IMR-90 (cell line): ENCODE measurements at regions not wholly inside any gene's neighbourhood (a gene's known extent, or its start where the extent isn't known, plus 50 kb on each side); places are given as distances from the start of the nearest gene placed in this dataset.

ENCODE experiments used
- ATAC-seq: fragments of 200-7000 bp; cut with Tn5 transposase; 2 replicates; pipeline ENCODE4 v1.9.1; 2020; ENCODE audit warnings: low read depth, mild to moderate bottlenecking, moderate library complexity
- BruUV-seq: library from RNA; stranded (reverse); fragments of 400-500 nt; replicated peaks from 2 replicates; lab custom pipeline; 2021; lab: Mats Ljungman, UMichigan
- CTCF ChIA-PET: fragments of 300-600 bp; formaldehyde crosslinking; extraction: SDS; loops from one replicate; lab custom pipeline; 2021; ENCODE audit warnings: antibody characterized with exemption; lab: Yijun Ruan, JAX
- POLR2A ChIA-PET: fragments of 300-600 bp; sonication (Branson Sonifier 250); formaldehyde crosslinking; loops from one replicate; lab custom pipeline; 2022; ENCODE audit warnings: antibody characterized with exemption; ENCODE audit not compliant: unreplicated experiment; lab: Charles Lee
- DNase-seq: peaks from one replicate; pipeline ENCODE4 v3.0.0; 2013
- H2AFZ ChIP-seq: replicated peaks from 2 replicates; pipeline ENCODE3; 2013; ENCODE audit warnings: low read length, mild to moderate bottlenecking; ENCODE audit not compliant: poor library complexity
- H2AK5ac ChIP-seq: 2 replicates; pipeline ENCODE4 v1.6.1; 2013; ENCODE audit warnings: low read depth, low read length, inconsistent platforms
- H2AK9ac ChIP-seq: replicated peaks from 2 replicates; pipeline ENCODE3; 2013; ENCODE audit warnings: mild to moderate bottlenecking, low read depth, low read length, moderate library complexity; ENCODE audit not compliant: poor library complexity
- H2BK120ac ChIP-seq: 2 replicates; pipeline ENCODE4 v1.6.1; 2013; ENCODE audit warnings: low read depth, low read length, inconsistent platforms
- H2BK15ac ChIP-seq: 3 replicates; pipeline ENCODE4 v1.6.1; 2013; ENCODE audit warnings: low read depth, low read length, inconsistent platforms
- H2BK20ac ChIP-seq: 2 replicates; pipeline ENCODE4 v1.6.1; 2013; ENCODE audit warnings: low read depth, mild to moderate bottlenecking, inconsistent platforms, low read length, moderate library complexity
- H2BK5ac ChIP-seq: 2 replicates; pipeline ENCODE4 v1.6.1; 2013; ENCODE audit warnings: mild to moderate bottlenecking, low read depth, low read length, inconsistent platforms; ENCODE audit not compliant: poor library complexity, severe bottlenecking
- H3K14ac ChIP-seq: replicated peaks from 2 replicates; pipeline ENCODE4 v1.6.1; 2013; ENCODE audit warnings: low read depth, low read length, inconsistent platforms
- H3K18ac ChIP-seq: 2 replicates; pipeline ENCODE4 v1.6.1; 2013; ENCODE audit warnings: low read depth, low read length, control low read depth
- H3K23ac ChIP-seq: 2 replicates; pipeline ENCODE4 v1.6.1; 2013; ENCODE audit warnings: low read depth, low read length, inconsistent platforms
- H3K27ac ChIP-seq: 2 replicates; pipeline ENCODE4 v1.5.1; 2013; ENCODE audit warnings: mild to moderate bottlenecking, control low read depth, low read length; ENCODE audit not compliant: insufficient read depth
- H3K27me3 ChIP-seq: 2 replicates; pipeline ENCODE4 v1.6.1; 2013; ENCODE audit warnings: low read length; ENCODE audit not compliant: control insufficient read depth, insufficient read depth
- H3K36me3 ChIP-seq: 2 replicates; pipeline ENCODE4 v1.6.1; 2013; ENCODE audit warnings: low read length, mixed read lengths; ENCODE audit not compliant: control insufficient read depth, insufficient read depth
- H3K4ac ChIP-seq: 2 replicates; pipeline ENCODE4 v1.6.1; 2013; ENCODE audit warnings: low read depth, low read length, inconsistent platforms
- H3K4me1 ChIP-seq: 2 replicates; pipeline ENCODE4 v1.6.1; 2013; ENCODE audit warnings: low read length, mixed read lengths; ENCODE audit not compliant: control insufficient read depth, insufficient read depth
- H3K4me2 ChIP-seq: 2 replicates; pipeline ENCODE4 v1.6.1; 2013; ENCODE audit warnings: low read depth, mild to moderate bottlenecking, control low read depth, low read length, moderate library complexity
- H3K4me3 ChIP-seq: 2 replicates; pipeline ENCODE4 v1.5.1; 2013; ENCODE audit warnings: low read depth, mild to moderate bottlenecking, control low read depth, low read length, moderate library complexity; ENCODE audit not compliant: insufficient read depth
- H3K56ac ChIP-seq: 2 replicates; pipeline ENCODE4 v1.6.1; 2013; ENCODE audit warnings: low read length, inconsistent platforms; ENCODE audit not compliant: insufficient read depth; ENCODE audit errors: extremely low read depth
- H3K79me1 ChIP-seq, 2 experiments: 2 replicates each; pipeline ENCODE4 v1.6.1; 2013; ENCODE audit warnings: low read length in 2 of 2, inconsistent platforms in 1 of 2, low read depth in 1 of 2
- H3K9ac ChIP-seq: 2 replicates; pipeline ENCODE4 v1.6.1; 2013; ENCODE audit warnings: low read depth, low read length, control low read depth
- H3K9me1 ChIP-seq: 2 replicates; pipeline ENCODE4 v1.6.1; 2013; ENCODE audit warnings: low read length, inconsistent platforms; ENCODE audit not compliant: insufficient read depth
- H3K9me3 ChIP-seq: 2 replicates; pipeline ENCODE4 v1.6.1; 2013; ENCODE audit warnings: low read length; ENCODE audit not compliant: control insufficient read depth, insufficient read depth
- H4K20me1 ChIP-seq: 2 replicates; pipeline ENCODE4 v1.6.1; 2013; ENCODE audit warnings: low read length, inconsistent platforms; ENCODE audit not compliant: insufficient read depth
- H4K5ac ChIP-seq: 2 replicates; pipeline ENCODE4 v1.6.1; 2013; ENCODE audit warnings: mild to moderate bottlenecking, low read depth, low read length, control low read depth
- H4K8ac ChIP-seq, 2 experiments: 2 replicates each; pipeline ENCODE4 v1.6.1; 2013; ENCODE audit warnings: low read depth in 2 of 2, low read length in 2 of 2, control low read depth in 1 of 2, inconsistent platforms in 1 of 2
- H4K91ac ChIP-seq: 2 replicates; pipeline ENCODE4 v1.6.1; 2013; ENCODE audit warnings: low read depth, low read length, inconsistent platforms; ENCODE audit not compliant: insufficient read depth
- CEBPB ChIP-seq: IDR thresholded peaks from 2 replicates; pipeline ENCODE4 v1.6.1; 2012; ENCODE audit warnings: low read depth, low read length, improper control_type of control experiment
- CTCF ChIP-seq: conservative IDR thresholded peaks from 2 replicates; pipeline ENCODE4 v1.5.1; 2012; ENCODE audit warnings: mild to moderate bottlenecking, low read depth, low read length, improper control_type of control experiment
- FOS ChIP-seq: fragments of 150-350 bp; IDR thresholded peaks from 2 replicates; pipeline ENCODE4 v1.6.1; 2016; ENCODE audit warnings: low read depth, low read length
- MAZ ChIP-seq: IDR thresholded peaks from 2 replicates; pipeline ENCODE4 v1.6.1; 2012; ENCODE audit warnings: low read depth, mild to moderate bottlenecking, low read length, improper control_type of control experiment, moderate library complexity, borderline replicate concordance
- MXI1 ChIP-seq: IDR thresholded peaks from 2 replicates; pipeline ENCODE4 v1.6.1; 2012; ENCODE audit warnings: low read depth, mild to moderate bottlenecking, low read length, moderate library complexity, borderline replicate concordance
- POLR2A ChIP-seq: IDR thresholded peaks from 2 replicates; pipeline ENCODE4 v1.6.1; 2012; ENCODE audit warnings: mild to moderate bottlenecking, low read depth, low read length
- RAD21 ChIP-seq: IDR thresholded peaks from 2 replicates; pipeline ENCODE4 v1.6.1; 2012; ENCODE audit warnings: low read length, improper control_type of control experiment
- RFX5 ChIP-seq: IDR thresholded peaks from 2 replicates; pipeline ENCODE4 v1.8.0; 2012; ENCODE audit warnings: low read depth, mild to moderate bottlenecking, low read length, moderate library complexity
- SMC3 ChIP-seq: fragments of 150-350 bp; IDR thresholded peaks from 2 replicates; pipeline ENCODE4 v1.6.1; 2016; ENCODE audit warnings: low read depth, mild to moderate bottlenecking, antibody characterized with exemption, low read length, moderate library complexity
- USF2 ChIP-seq: fragments of 150-350 bp; IDR thresholded peaks from 2 replicates; pipeline ENCODE4 v1.6.1; 2017; ENCODE audit warnings: mild to moderate bottlenecking, antibody characterized with exemption, low read length, low read depth
- WGBS, 2 experiments: methylation state at CpG; one replicate each; pipeline versions ENCODE4 v1.1.5 to v1.1.7; 2013; ENCODE audit warnings: missing lambda C conversion rate in 2 of 2; ENCODE audit not compliant: insufficient read length in 1 of 2; ENCODE audit errors: extremely low coverage in 2 of 2; 5-methylcytosine and 5-hydroxymethylcytosine counted together
- dilution Hi-C: fragments of 300-500 bp; cut with HindIII; formaldehyde crosslinking; loops from one replicate; pipeline ENCODE4 v1.14.3; 2018; ENCODE audit warnings: low sequenced_read_pairs; ENCODE audit not compliant: unreplicated experiment
- in situ Hi-C: fragments of 300-500 bp; cut with MboI; formaldehyde crosslinking; loops from 3 replicates; pipeline ENCODE4 v1.14.3; 2019; ENCODE audit warnings: low sequenced_read_pairs, inconsistent platforms, mixed read lengths
- intact Hi-C: fragments of 100-400 bp; cut with micrococcal nuclease; formaldehyde crosslinking; loops from 2 replicates; pipeline ENCODE4 v1.10.0; 2022

GRCh38 chr15:31569836-31570235 is 243.2 kb downstream of the KLF13 start:
- CTCF ChIA-PET = no interaction called here
- in situ Hi-C loops = no loop called here

More at GRCh38 chr15:31569836-31570235, 243.2 kb downstream of the KLF13 start:
- DNase-seq = no peak
- dilution Hi-C loops (no loop called here), intact Hi-C loops (loop anchor here (2.0 kb wide), 1 partner anchor 297 kb away; no protein-coding TSS in a partner anchor)
- Histone ChIP-seq H3K27ac (no peak overlapping the region), H3K56ac (no peak overlapping the region), H3K79me1 (no peaks in the 10 kb centered on the region), H4K91ac (no peak overlapping the region), H3K14ac (no peak overlapping the region), H2BK120ac (no peak overlapping the region), H2AFZ (no peak overlapping the region), H2AK9ac (no peak overlapping the region), H2BK15ac (no peak overlapping the region), H3K9me3 (peaks cover 3% of the 10 kb centered on the region; the same call in 1 of the 2 replicates), H3K4me2 (no peak overlapping the region), H3K18ac (no peak overlapping the region), H4K20me1 (no peaks in the 10 kb centered on the region), H2AK5ac (no peak overlapping the region), H3K36me3 (no peaks in the 10 kb centered on the region), H4K8ac (no peak overlapping the region), H4K5ac (no peak overlapping the region), H3K27me3 (no peaks in the 10 kb centered on the region; the same call in 1 of the 2 replicates), H3K9ac (no peak overlapping the region), H3K9me1 (no peaks in the 10 kb centered on the region), H2BK5ac (no peak overlapping the region), H3K4ac (no peak overlapping the region), H3K4me1 (0 out of 2 replicates have a peak, but pooled peaks cover 1% of the 10 kb centered on the region), H2BK20ac (no peak overlapping the region), H3K4me3 (no peak overlapping the region), H3K23ac (no peak overlapping the region)
- no peak for ATAC-seq
- TF ChIP-seq CEBPB (no peak), RFX5 (no peak), MXI1 (no peak), FOS (no peak), RAD21 (no peak), POLR2A (no peak), SMC3 (no peak), MAZ (no peak), CTCF (no peak), USF2 (no peak)
- POLR2A ChIA-PET = no interaction called here
- 78% methylated on average over 6 of the region's 17 CpGs; no CpG with 5 or more reads in 1 of the 2 experiments for WGBS, 2 experiments
- no TSS peak for BruUV-seq
